Neural cell (in vitro differentiated cells): ENCODE measurements at regions not wholly inside any gene's neighbourhood (a gene's known extent, or its start where the extent isn't known, plus 50 kb on each side); places are given as distances from the start of the nearest gene placed in this dataset.

Experiments used
- H2AFZ ChIP-seq: fragments of 200-600, 300-800 bp; sonication (generic), shearing (Covaris generic); 2 replicates; pipeline ENCODE4 v1.6.0; 2014; ENCODE audit warnings: low read depth, mild to moderate bottlenecking, antibody characterized with exemption, low read length, moderate library complexity
- H3F3A ChIP-seq: fragments of 200-600 bp; shearing (Covaris generic); 2 replicates; pipeline ENCODE4 v1.6.1; 2016; ENCODE audit warnings: mild to moderate bottlenecking, moderate library complexity, mixed read lengths, antibody characterized with exemption, low read length; ENCODE audit not compliant: insufficient read depth, poor library complexity, severe bottlenecking
- H3K27ac ChIP-seq: fragments of 200-600, 300-800 bp; sonication (generic), shearing (Covaris generic); 2 replicates; pipeline ENCODE4 v1.5.1; 2014; ENCODE audit warnings: mild to moderate bottlenecking, low read length, moderate library complexity
- H3K27me3 ChIP-seq: fragments of 300-800, 200-600 bp; sonication (generic), shearing (Covaris generic); 2 replicates; pipeline ENCODE4 v1.6.0; 2014; ENCODE audit warnings: mild to moderate bottlenecking, low read depth, low read length, moderate library complexity; ENCODE audit not compliant: insufficient read depth
- H3K36me3 ChIP-seq: fragments of 300-800, 200-600 bp; sonication (generic), shearing (Covaris generic); 2 replicates; pipeline ENCODE4 v1.5.1; 2014; ENCODE audit warnings: mild to moderate bottlenecking, antibody characterized with exemption, low read length, moderate library complexity; ENCODE audit not compliant: insufficient read depth
- H3K4me2 ChIP-seq: fragments of 300-800, 200-600 bp; sonication (generic), shearing (Covaris generic); 2 replicates; pipeline ENCODE4 v1.6.0; 2014; ENCODE audit warnings: mild to moderate bottlenecking, low read length
- H3K4me3 ChIP-seq: fragments of 300-800, 200-600 bp; sonication (generic), shearing (Covaris generic); 2 replicates; pipeline ENCODE4 v1.5.1; 2014; ENCODE audit warnings: mild to moderate bottlenecking, low read length, moderate library complexity
- H3K79me2 ChIP-seq: fragments of 200-600 bp; shearing (Covaris generic); replicated peaks from 2 replicates; pipeline ENCODE4 v1.6.0; 2014; ENCODE audit warnings: mild to moderate bottlenecking, low read length, moderate library complexity; ENCODE audit not compliant: insufficient read depth
- H3K9ac ChIP-seq: fragments of 300-800, 200-600 bp; sonication (generic), shearing (Covaris generic); 2 replicates; pipeline ENCODE4 v1.6.1; 2016; ENCODE audit warnings: mild to moderate bottlenecking, low read length, mixed read lengths
- H3K9me2 ChIP-seq: fragments of 200-600 bp; shearing (Covaris generic); 2 replicates; pipeline ENCODE4 v1.6.1; 2016; ENCODE audit warnings: mild to moderate bottlenecking, low read length, mixed read lengths; ENCODE audit not compliant: insufficient read depth
- H3K9me3 ChIP-seq: fragments of 200-600, 300-800 bp; sonication (generic), shearing (Covaris generic); 2 replicates; pipeline ENCODE4 v1.6.1; 2016; ENCODE audit warnings: mild to moderate bottlenecking, mixed run types, low read length, moderate library complexity, mixed read lengths
- H4K20me1 ChIP-seq: fragments of 200-600 bp; shearing (Covaris generic); 2 replicates; pipeline ENCODE4 v1.6.1; 2016; ENCODE audit warnings: mild to moderate bottlenecking, mixed run types; ENCODE audit not compliant: insufficient read depth
- EP300 ChIP-seq: fragments of 450-650 bp; conservative IDR thresholded peaks from 2 replicates; pipeline ENCODE4 v1.6.1; 2014; ENCODE audit warnings: antibody characterized with exemption, mild to moderate bottlenecking, moderate library complexity; ENCODE audit not compliant: poor library complexity, severe bottlenecking
- EZH2 ChIP-seq: fragments of 200-600, 300-800 bp; shearing (Covaris generic), sonication (generic); IDR thresholded peaks from 2 replicates; pipeline ENCODE4 v1.6.1; 2014; ENCODE audit warnings: antibody characterized with exemption, low read length, borderline replicate concordance, mild to moderate bottlenecking; ENCODE audit not compliant: insufficient read depth, poor library complexity, severe bottlenecking
- MXI1 ChIP-seq: fragments of 450-650 bp; conservative IDR thresholded peaks from 2 replicates; pipeline ENCODE4 v1.6.1; 2014; ENCODE audit warnings: antibody characterized with exemption, mild to moderate bottlenecking; ENCODE audit not compliant: poor library complexity, severe bottlenecking
- POLR2AphosphoS5 ChIP-seq: IDR thresholded peaks from 2 replicates; pipeline ENCODE4 v1.6.1; 2012
- RAD21 ChIP-seq: fragments of 450-650 bp; conservative IDR thresholded peaks from 2 replicates; pipeline ENCODE4 v1.6.1; 2014; ENCODE audit warnings: antibody characterized with exemption, mild to moderate bottlenecking, moderate library complexity
- REST ChIP-seq: IDR thresholded peaks from 2 replicates; pipeline ENCODE4 v1.6.1; 2012; ENCODE audit warnings: borderline replicate concordance
- SMC3 ChIP-seq: fragments of 450-650 bp; conservative IDR thresholded peaks from 2 replicates; pipeline ENCODE4 v1.6.1; 2014; ENCODE audit warnings: antibody characterized with exemption, mild to moderate bottlenecking, moderate library complexity; ENCODE audit not compliant: poor library complexity
- TAF1 ChIP-seq: IDR thresholded peaks from 2 replicates; pipeline ENCODE4 v1.6.1; 2012; ENCODE audit warnings: low read depth
- TF ChIP-seq, protein P1 (sequence below): fragments of 450-650 bp; IDR thresholded peaks from 2 replicates; pipeline ENCODE4 v1.5.1; 2014; ENCODE audit warnings: antibody characterized with exemption, mild to moderate bottlenecking, moderate library complexity; ENCODE audit not compliant: poor library complexity, severe bottlenecking

DNA sequence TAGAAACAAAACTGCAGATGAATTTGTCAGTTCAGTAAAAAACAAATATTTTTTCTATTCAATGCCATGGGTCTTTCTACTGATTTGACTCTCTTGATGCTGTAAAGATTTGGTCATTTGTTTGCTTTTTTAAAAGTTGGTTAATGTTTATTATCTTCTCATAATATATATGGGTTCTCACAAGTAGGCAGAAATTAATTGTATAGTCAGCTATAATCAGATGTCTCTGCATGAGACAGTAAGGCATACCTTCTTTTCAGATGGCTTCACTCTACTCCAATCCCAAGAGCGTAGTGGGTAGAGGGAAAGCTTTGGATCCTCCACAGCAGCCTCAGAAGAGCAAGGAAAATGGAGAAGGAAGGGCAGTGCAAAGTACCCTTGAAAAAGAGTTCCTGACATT is 1202.9 kb upstream of the CELF4 start:
- TF ChIP-seq, protein P1, sequence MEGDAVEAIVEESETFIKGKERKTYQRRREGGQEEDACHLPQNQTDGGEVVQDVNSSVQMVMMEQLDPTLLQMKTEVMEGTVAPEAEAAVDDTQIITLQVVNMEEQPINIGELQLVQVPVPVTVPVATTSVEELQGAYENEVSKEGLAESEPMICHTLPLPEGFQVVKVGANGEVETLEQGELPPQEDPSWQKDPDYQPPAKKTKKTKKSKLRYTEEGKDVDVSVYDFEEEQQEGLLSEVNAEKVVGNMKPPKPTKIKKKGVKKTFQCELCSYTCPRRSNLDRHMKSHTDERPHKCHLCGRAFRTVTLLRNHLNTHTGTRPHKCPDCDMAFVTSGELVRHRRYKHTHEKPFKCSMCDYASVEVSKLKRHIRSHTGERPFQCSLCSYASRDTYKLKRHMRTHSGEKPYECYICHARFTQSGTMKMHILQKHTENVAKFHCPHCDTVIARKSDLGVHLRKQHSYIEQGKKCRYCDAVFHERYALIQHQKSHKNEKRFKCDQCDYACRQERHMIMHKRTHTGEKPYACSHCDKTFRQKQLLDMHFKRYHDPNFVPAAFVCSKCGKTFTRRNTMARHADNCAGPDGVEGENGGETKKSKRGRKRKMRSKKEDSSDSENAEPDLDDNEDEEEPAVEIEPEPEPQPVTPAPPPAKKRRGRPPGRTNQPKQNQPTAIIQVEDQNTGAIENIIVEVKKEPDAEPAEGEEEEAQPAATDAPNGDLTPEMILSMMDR: no peak
- no peak for TF ChIP-seq POLR2AphosphoS5
- no peak for TF ChIP-seq MXI1
- no peak for TF ChIP-seq TAF1
- TF ChIP-seq SMC3: no peak
- no peak for TF ChIP-seq EP300
- TF ChIP-seq REST: no peak
- no peak for TF ChIP-seq RAD21
- no peak for TF ChIP-seq EZH2
- H3K27me3 ChIP-seq: no peaks in the 10 kb centered on the region

DNA sequence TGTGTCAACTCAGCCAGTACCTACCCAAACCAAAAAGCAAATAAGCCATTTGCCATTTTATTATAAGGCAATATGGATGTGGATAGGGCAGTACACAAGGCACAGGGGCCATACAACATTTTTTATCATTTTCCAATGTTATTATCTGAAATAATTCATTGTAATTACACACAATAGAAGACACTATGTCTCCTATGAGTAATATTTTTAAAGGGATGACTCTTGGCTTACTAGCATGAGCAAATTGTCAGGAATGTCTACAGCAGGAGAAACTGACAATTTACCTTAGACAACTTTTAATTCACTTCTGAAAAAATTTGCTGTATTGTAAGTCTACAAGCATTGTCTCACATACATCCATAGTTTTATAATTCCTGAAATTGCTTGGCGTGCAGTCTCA is 1193.9 kb upstream of the CELF4 start:
- no peaks in the 10 kb centered on the region for H3K27me3 ChIP-seq
- H3F3A ChIP-seq: no peaks in the 10 kb centered on the region
- H3K9ac ChIP-seq: no peak overlapping the region
- no peaks in the 10 kb centered on the region for H3K9me3 ChIP-seq
- H3K79me2 ChIP-seq: no peaks in the 10 kb centered on the region
- H4K20me1 ChIP-seq: no peaks in the 10 kb centered on the region
- H3K9me2 ChIP-seq: no peaks in the 10 kb centered on the region
- H3K4me2 ChIP-seq: no peak overlapping the region
- H3K36me3 ChIP-seq: no peaks in the 10 kb centered on the region
- no peak overlapping the region for H2AFZ ChIP-seq
- no peak overlapping the region for H3K4me3 ChIP-seq
- H3K27ac ChIP-seq: no peak overlapping the region
- TF ChIP-seq REST (no peak), MXI1 (no peak)

More for the DNA sequence above, 1202.9 kb upstream of the CELF4 start:
- Histone ChIP-seq H3K9me3 (no peaks in the 10 kb centered on the region), H3K36me3 (no peaks in the 10 kb centered on the region), H3K27ac (no peak overlapping the region), H3K9ac (no peak overlapping the region), H3K4me3 (no peak overlapping the region), H4K20me1 (no peaks in the 10 kb centered on the region), H3K9me2 (no peaks in the 10 kb centered on the region), H3K79me2 (no peaks in the 10 kb centered on the region), H3K4me2 (no peak overlapping the region), H3F3A (no peaks in the 10 kb centered on the region), H2AFZ (no peak overlapping the region)
